ENCODE measurements at regions not wholly inside any gene's neighbourhood (a gene's known extent, or its start where the extent isn't known, plus 50 kb on each side); places are given as distances from the start of the nearest gene placed in this dataset.
"Not testable (repeated sequence)": the region's sequence is repeated elsewhere in the genome, so short reads cannot be mapped to it uniquely, and the experiment has no call there.

DNA sequence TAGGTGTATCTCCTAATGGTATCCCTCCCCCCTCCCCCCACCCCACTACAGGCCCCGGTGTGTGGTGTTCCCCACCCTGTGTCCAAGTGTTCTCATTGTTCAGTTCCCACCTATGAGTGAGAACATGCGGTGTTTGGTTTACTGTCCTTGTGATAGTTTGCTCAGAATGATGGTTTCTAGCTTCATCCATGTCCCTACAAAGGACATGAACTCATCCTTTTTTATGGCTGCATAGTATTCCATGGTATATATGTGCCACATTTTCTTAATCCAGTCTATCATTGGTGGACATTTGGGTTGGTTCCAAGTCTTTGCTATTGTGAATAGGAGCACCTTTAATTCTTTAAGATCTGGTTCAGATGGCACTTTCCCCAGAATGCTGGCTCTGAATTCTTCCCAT, 58.5 kb upstream of the PTGFRN start:
- not testable (repeated sequence) for DNase-seq

DNA sequence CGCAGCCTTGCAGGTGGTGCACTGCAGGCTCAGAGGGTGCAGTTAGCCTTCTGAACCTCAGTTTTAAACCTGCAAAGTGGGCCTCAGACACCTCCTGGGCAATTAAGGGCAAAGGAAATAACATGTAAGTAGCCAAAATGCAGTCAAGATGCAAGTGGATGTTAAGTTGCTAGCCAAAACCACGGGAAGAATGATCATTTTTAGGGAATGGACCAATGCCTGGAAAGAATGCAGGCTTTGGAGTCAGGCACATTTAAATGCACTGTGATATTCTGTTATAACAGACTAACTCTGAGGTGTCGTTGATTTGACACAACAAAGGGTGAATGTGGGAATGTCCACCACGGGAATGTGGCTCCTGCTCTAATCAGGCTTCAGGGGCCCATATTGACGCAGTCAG, 57.9 kb upstream of the PTGFRN start:
- DNase-seq: no peak

DNA sequence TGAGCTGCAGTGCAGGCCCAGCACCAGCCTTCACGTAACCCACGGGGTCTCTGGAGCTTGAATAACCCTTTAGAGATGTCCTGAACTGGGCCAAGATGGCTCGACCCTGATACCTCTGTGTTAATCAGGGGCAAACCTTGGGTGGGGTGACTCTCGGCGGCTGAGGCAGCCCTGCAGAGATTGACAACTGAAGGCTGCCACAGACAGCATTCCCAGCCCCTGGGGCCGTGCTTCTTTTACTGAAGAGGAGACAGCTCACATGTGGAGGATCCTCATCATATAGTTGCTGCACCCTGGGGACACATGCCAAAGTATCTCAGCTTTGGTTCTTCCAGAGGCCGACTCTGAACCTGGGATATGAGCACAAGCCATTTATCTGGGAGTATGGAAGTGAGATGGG, 57.3 kb upstream of the PTGFRN start:
- DNase-seq: no peak

DNA sequence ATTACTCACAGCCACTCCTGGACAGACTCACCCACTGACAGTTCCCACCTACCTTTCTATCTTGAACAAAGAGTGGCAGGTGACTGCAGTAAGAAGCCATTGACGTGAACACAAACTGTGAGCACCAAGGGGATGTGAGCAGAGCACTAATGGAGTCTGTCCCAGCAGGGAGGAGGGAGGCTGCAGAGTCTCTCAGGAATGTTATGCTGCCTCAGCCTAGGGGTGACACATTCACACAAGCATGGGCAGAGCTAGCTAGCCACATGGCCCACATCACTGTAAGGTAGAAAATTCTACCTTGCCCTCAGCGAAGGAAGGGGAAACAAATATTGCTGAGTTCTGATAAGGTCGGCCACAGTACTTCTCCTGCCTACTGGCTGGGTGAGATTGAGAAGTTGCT, 56.8 kb upstream of the PTGFRN start:
- no peak for DNase-seq

DNA sequence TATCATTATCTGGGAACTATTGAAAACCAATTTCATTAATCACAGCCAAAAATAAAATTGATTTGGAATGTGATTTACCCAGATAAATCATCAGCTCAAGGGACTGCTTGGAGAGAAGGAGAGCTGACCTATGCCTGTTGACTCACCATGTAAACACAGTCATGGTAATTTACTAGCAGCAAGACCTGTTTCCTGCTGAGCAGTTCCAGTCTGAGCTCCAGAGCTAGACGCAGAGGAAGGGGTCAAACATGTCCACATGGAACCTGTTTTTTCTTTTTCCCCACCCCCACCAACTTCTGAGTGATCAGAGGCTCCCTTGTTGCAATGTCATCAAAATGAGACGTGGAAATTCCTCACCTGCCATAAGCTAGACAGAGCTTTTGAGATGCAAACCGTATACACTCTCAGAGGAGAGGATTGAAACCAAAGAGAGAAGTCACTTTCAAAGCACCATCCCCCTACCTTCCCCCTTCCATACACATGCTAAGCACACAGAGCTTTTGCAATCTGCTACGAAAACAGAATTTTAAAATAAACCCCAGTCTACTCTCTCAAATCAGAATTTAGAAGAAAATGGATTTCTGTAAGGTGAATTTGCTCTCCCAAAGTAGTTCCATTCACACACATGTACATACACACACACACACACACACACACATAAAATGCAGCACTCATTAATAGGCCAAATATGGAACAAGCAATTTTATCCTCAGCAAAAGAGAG, 55.9 kb upstream of the PTGFRN start:
- peak; percentile 79 for DNase-seq

DNA sequence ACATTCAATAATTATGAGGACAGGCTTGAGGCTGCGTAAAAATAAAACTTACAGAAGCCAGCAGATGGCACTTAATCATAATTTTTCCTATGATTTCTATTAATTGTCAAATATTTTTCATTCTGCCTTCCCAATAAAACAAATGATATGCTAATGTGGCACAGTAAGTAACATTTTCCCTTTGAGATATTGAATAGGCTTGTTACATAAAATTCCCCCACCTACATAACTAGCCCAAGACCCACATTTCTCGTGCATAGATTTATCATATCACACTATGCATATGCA, 55.4 kb upstream of the PTGFRN start:
- DNase-seq: no peak

DNA sequence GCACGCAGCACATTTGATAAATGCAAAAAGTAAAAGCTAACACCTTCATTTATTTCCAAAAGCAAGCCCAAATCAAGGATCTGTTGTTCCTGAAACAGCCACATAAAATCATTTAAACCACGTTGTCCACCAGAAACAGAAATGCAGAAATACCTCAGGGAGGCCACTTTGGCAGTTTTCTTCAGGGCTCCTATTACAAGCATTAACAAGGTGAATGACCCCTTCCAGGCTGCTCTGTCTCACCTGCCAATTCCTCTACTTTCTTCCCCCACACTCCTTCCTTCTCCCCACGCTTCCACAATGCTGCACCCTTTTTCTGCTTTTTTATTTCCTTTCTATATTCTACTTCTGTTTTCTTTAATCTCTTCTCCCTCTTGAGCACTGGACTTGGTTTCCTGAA, 55.0 kb upstream of the PTGFRN start:
- no peak for DNase-seq

DNA sequence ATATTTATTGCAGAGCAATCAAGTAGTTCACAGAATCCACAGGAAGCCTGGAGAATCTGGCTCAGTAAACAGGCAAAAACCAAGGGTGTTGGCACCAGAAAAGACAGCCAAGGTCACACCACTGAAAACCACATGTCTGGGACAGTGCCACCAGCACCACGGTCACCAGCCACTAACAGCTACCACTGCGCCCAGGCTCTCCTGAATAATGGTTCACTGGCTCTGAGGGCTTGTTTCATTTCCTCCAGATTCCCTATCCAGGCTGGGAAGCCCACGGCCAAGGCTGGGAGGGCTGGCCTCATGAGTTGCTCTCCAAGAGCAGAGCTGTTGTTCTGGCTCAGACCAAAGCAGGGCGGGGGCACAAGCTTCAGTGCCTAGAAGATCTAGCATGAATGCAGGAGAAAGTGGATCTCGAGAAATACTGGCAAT, 54.5 kb upstream of the PTGFRN start:
- no peak for DNase-seq

DNA sequence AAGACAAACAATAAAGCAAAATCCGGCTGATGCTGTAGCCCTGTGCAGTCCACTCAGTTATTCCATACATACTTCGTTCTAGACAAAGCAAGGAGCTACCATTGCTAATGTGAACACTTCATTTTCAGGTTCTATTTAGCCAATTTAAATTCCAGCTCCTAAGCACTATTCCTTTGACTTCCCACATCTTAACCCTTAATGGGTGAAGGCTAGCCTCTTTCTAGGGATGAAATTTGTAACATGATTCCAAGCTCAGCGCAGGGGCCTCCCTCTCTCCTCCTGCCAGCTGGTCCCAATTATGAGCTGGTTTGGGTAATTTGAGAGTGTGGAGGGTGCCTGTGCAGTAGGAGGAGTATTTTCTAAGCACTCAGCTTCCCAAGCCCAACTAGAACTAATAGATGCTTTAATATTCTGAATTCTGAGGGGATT, 53.9 kb upstream of the PTGFRN start:
- DNase-seq: no peak

DNA sequence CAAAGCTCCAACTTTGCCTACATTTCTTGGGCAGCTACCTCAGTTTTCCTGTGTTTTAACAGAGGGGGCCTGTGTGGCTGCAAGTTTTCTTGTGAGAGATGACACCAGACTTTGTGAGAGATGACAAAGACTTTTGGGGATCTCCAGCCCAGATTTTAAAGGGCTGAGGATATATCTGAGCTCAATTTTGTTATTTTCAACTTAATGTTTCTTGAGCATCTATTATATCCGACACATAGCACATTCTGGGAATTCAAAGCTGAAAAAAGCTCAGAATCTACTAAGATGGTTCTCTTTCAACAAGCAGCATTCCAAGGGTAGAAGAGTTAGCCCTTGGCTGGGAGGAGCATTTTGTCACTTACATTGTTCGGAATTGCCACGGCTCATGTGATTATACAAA, 53.4 kb upstream of the PTGFRN start:
- DNase-seq: no peak

DNA sequence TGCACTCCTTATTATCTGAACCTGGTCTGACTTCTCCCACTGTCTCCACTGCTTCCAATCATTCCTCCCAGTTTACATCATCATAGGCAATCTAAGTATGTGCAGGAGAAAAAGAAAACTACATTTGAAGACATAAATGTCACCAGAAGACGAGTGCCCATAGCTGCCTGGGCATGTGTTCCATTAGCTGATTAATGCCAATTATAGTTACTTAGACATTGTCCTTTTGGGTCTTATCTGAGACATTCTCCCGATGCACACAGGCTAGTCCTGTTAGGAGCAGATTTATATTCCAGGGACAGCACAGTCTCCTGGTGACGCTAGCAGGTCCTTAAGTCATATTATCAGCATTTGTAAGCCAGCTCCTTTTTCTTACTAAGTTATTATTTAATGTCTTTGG, 52.6 kb upstream of the PTGFRN start:
- DNase-seq: no peak
